ENCODE measurements at regions not wholly inside any gene's neighbourhood (a gene's known extent, or its start where the extent isn't known, plus 50 kb on each side); places are given as distances from the start of the nearest gene placed in this dataset.
"Not testable (repeated sequence)": the region's sequence is repeated elsewhere in the genome, so short reads cannot be mapped to it uniquely, and the experiment has no call there.

DNA sequence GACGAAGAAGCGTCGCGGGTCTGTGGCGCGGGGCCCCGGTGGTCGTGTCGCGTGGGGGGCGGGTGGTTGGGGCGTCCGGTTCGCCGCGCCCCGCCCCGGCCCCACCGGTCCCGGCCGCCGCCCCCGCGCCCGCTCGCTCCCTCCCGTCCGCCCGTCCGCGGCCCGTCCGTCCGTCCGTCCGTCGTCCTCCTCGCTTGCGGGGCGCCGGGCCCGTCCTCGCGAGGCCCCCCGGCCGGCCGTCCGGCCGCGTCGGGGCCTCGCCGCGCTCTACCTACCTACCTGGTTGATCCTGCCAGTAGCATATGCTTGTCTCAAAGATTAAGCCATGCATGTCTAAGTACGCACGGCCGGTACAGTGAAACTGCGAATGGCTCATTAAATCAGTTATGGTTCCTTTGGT, 1533.5 kb upstream of the TPTE start:
- not testable (repeated sequence) for H3K27me3 Mint-ChIP-seq (ENCODE audit: insufficient read depth); DNase-seq; H3K4me1 Mint-ChIP-seq (ENCODE audit: low read depth); H3K27ac Mint-ChIP-seq; H3K4me3 Mint-ChIP-seq
- Mint-ChIP-seq H3K36me3 (ENCODE audit: low read depth) (peaks cover 37% of the 10 kb centered on the region), H3K9me3 (peaks cover 45% of the 10 kb centered on the region)

DNA sequence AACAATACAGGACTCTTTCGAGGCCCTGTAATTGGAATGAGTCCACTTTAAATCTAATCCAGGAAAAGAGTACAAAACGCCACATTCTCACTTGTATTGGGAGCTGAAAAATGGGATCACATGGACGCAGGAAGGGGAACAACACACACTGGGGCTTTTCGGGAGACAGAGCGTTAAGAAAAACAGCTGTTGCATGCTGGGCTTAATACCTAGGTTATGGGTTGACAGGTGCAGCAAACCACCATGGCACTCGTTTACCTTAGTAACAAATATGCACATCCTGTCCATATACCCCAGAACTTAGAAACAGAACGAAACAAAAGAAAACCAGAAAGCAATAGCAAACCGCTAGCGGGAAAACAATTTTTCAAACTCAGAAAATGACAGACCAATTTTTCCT, 1532.7 kb upstream of the TPTE start:
- no peak for DNase-seq
- no peak overlapping the region for H3K4me3 Mint-ChIP-seq
- TF ChIP-seq, protein P1, sequence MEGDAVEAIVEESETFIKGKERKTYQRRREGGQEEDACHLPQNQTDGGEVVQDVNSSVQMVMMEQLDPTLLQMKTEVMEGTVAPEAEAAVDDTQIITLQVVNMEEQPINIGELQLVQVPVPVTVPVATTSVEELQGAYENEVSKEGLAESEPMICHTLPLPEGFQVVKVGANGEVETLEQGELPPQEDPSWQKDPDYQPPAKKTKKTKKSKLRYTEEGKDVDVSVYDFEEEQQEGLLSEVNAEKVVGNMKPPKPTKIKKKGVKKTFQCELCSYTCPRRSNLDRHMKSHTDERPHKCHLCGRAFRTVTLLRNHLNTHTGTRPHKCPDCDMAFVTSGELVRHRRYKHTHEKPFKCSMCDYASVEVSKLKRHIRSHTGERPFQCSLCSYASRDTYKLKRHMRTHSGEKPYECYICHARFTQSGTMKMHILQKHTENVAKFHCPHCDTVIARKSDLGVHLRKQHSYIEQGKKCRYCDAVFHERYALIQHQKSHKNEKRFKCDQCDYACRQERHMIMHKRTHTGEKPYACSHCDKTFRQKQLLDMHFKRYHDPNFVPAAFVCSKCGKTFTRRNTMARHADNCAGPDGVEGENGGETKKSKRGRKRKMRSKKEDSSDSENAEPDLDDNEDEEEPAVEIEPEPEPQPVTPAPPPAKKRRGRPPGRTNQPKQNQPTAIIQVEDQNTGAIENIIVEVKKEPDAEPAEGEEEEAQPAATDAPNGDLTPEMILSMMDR (IDR thresholded peaks at IDR 0.05): no peak
- H3K9me3 Mint-ChIP-seq: peaks cover 53% of the 10 kb centered on the region
- no peaks in the 10 kb centered on the region; the same call in 1 of the 2 replicates for H3K27me3 Mint-ChIP-seq (ENCODE audit: insufficient read depth)
- H3K4me1 Mint-ChIP-seq (ENCODE audit: low read depth): no peaks in the 10 kb centered on the region
- no peak overlapping the region for H3K27ac Mint-ChIP-seq
- H3K36me3 Mint-ChIP-seq (ENCODE audit: low read depth): peaks cover 43% of the 10 kb centered on the region

DNA sequence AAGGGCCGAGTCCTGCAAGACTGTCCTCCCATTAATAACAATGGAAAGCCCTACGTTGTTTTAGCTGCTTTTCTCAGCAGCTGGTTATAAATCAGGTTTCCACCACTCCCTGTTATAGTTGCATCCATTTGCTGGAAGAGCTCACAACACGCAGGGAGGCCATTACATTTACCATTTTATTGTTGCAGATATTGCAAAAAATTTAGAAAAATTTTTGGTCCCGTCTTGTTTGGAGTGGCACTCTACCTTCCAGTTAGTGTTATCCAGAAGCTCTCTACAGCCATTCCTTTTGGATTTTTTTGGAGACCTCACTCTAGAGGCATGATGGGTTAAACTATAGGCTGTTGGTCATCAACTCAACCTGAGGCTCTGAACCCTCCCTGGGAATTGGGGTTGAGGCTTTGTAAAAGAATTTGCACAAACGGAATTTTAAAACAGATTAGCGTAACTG, 1532.1 kb upstream of the TPTE start:
- TF ChIP-seq, protein P1 (IDR thresholded peaks at IDR 0.05): no peak
- Mint-ChIP-seq H3K36me3 (ENCODE audit: low read depth) (peaks cover 47% of the 10 kb centered on the region), H3K4me1 (ENCODE audit: low read depth) (no peaks in the 10 kb centered on the region), H3K4me3 (no peak overlapping the region), H3K27me3 (ENCODE audit: insufficient read depth) (no peaks in the 10 kb centered on the region; the same call in 1 of the 2 replicates), H3K27ac (no peak overlapping the region), H3K9me3 (peaks cover 59% of the 10 kb centered on the region)
- DNase-seq: no peak

DNA sequence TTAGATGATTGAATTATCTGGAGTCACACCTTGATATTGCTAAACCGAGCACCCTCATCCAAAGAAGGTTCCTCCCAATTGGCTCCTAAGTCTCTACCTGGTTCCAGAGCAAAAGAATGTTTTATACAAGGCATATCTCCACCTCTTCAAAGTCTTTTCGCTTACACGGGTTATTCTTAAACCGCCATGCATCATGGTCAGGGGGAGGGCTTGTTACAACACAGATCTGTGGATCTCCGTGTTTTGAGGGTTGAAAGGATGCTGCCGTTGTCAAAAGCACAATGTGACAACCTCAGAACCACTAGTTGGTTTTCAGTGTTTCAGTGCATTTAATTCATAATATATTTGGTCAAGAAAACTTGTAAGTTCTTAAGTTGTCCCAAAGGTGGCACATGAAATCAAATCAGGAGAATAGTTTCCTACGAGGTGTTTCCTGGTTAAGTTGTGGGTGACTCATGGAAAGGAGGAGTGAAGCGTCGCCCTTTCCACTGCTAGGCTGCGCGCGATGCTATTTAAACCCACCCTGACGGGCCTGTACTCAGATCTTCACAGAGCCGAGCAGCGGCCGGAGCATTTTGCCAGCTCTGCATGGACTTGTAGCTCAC, 1531.6 kb upstream of the TPTE start:
- DNase-seq: no peak
- Mint-ChIP-seq H3K27me3 (ENCODE audit: insufficient read depth) (no peaks in the 10 kb centered on the region; the same call in 1 of the 2 replicates), H3K36me3 (ENCODE audit: low read depth) (peaks cover 49% of the 10 kb centered on the region), H3K9me3 (peaks cover 64% of the 10 kb centered on the region), H3K4me3 (no peak overlapping the region), H3K27ac (no peak overlapping the region), H3K4me1 (ENCODE audit: low read depth) (no peaks in the 10 kb centered on the region)
- TF ChIP-seq, protein P1 (IDR thresholded peaks at IDR 0.05): no peak; the same call in 1 of the 2 replicates

DNA sequence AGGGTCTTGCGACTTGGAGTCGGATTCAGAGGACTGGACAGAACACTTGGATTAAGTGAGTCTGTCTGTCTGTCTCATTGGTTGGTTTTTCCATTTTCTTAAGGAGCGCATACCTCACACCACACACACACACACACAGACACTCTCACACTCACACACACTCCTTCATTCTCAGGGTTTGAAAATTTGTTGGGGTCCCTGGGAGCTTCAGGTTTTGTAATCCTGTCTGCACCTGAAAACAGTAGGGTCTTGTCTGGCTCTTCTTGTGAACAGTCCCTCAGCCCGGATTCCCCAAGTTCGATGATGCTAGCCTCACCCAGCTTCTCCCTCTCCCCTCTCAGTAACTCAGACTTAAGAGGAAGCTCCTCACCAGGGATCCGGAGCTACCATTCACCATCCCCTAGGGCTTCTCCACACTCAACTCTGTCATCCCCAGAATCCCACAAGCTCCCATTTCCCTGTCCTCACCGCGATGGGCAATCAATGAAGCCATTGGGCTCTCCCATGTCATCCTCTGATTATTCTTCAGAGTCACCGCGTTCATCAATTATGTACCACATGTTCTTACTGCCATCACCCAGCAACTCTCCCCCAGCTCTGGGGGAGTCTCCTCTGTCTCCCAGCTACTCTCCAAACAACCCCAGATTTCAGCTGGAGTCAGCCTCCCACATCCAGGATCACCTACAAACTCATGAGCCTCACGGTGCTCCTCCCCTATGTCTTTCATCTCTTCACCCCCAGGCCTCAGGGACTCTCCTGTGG, 1530.9 kb upstream of the TPTE start:
- H3K4me1 Mint-ChIP-seq (ENCODE audit: low read depth): no peaks in the 10 kb centered on the region
- TF ChIP-seq, protein P1 (IDR thresholded peaks at IDR 0.05): no peak
- no peak overlapping the region for H3K27ac Mint-ChIP-seq
- peaks cover 49% of the 10 kb centered on the region for H3K36me3 Mint-ChIP-seq (ENCODE audit: low read depth)
- peaks cover 68% of the 10 kb centered on the region for H3K9me3 Mint-ChIP-seq
- DNase-seq: no peak
- no peak overlapping the region for H3K4me3 Mint-ChIP-seq
- H3K27me3 Mint-ChIP-seq (ENCODE audit: insufficient read depth): no peaks in the 10 kb centered on the region; the same call in 1 of the 2 replicates
